Cerebellar nuclear complex (tissue), 1 donor: ENCODE measurements at regions not wholly inside any gene's neighbourhood (a gene's known extent, or its start where the extent isn't known, plus 50 kb on each side); places are given as distances from the start of the nearest gene placed in this dataset.

Experiments
- DNase-seq, 2 experiments: peaks; one replicate each; lab custom pipeline; 2025; lab: John Stamatoyannopoulos, UW

DNA sequence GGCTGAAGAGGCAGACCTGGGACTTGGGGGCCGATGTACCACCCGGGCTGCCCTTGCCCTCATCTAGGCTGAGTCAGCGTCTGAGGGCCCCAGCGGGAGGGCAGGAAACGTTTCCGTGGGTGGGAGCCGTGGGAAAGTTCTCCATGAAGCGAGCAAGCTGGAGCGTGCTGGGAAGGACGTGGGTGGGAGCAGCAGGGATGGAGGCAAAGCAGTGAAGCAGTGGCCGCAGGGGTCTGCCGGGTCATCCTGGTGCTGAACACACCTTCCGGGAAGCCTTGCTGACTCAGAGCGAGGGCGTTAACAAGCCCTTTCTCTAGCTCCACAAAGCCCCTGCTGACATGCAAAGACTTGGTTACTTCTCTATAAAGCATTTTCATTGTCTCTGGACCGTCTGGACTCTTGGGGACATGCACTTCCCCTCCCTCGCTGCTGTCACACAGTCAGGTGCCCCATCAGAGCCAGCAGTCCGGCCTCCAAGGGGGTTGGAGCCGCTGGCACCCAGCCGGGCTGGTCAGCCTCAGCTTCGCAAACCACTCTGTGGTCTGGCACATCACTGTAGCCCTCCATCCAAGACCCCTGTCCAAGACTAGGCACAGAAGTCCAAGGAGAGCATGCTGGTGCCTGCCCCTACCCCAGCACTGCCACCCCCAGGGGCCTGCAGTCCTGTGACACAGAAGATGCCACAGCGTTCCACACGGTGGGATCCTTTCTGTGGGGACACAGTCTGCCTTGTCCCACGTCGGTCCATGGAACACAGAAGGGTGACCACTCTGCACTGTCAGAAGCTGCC, 115.1 kb upstream of the GPC1 start:
- no peak for DNase-seq

- no peak for DNase-seq
Measured at GRCh38 chr2:240322231-240322955, 113.1 kb upstream of the GPC1 start.

- DNase-seq: no peak
Measured at GRCh38 chr2:240322991-240323390, 112.5 kb upstream of the GPC1 start.

- DNase-seq: no peak
Measured at GRCh38 chr2:240323601-240324291, 111.7 kb upstream of the GPC1 start.

DNA sequence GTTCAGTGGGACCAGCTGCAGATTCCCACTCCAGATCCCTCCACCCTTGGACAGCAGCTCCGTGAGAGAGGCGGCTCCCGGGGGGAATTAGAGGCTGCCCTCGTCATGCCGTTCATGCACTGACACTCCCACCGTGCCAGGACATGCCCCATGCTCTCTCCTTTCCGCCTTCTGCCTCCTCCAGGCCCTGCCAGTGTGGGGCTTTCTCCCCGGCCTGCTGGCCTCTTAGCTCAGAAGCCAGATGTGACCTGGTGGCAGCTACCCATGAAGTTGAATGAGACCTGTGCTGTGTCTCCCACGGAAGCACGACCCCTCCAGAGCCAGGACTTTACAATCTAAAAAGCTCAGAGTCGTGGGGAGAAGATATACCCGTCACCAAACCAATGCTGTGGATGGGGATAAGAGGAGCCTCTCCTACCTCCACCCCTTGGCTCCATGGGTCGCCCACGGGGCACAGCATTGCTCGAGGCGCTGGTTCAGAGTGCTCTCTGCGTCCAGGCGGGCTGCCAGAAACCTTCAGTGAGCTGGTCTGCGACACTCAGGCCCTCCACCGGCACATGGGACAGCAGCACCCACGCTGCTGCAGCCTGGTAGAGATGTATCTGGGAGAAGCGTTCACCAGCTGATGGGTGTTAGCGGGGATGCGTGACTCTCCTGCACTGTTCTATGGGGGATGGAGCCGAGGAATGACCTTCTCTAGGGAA, 111.0 kb upstream of the GPC1 start:
- no peak for DNase-seq

GRCh38 chr2:240325016-240326007, 110.2 kb upstream of the GPC1 start:
- no peak for DNase-seq

DNA sequence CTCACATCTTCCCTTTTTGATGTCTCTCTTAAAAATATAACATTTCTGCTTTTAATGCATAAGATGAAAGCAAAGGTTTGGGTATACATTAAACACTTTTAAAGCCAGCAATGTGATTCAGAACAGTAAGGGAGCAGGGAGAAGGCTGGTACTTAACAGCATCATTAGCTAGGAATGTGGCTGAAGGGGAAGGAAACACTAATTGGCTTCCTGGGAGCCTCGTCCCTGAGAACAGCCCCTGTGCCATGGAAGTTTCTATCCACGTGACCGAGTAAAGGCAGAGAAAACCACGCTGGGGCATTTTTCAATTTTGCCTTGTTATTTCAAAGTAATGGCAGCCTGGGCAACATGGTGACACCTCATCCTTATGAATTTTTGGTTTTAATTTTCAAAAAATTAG, 109.2 kb upstream of the GPC1 start:
- DNase-seq: no peak

- no peak for DNase-seq
Measured at GRCh38 chr2:240326886-240327285, 108.6 kb upstream of the GPC1 start.

GRCh38 chr2:240327566-240327965, 107.9 kb upstream of the GPC1 start:
- DNase-seq: no peak

DNA sequence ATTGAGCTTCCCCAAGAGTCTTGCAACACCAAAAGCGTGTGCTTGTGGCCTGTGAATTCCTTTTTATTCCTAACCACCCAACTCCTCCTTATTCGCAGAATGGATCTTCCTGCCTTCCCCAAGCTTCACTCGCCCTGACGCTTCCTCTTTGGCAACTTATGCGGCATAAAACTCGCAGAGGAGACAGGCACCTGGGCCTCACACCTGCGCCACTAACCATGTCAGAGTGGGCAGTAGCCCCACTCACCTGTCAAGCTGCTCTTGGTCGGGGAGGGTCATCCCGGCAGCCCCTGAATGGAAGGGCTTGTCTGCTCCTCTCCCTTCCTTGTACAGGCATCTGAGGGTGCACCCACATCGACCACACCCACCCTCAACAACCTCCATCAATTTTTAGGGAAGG, 106.9 kb upstream of the GPC1 start:
- DNase-seq: no peak

- DNase-seq: no peak
Measured at GRCh38 chr2:240329116-240329665, 106.3 kb upstream of the GPC1 start.

DNA sequence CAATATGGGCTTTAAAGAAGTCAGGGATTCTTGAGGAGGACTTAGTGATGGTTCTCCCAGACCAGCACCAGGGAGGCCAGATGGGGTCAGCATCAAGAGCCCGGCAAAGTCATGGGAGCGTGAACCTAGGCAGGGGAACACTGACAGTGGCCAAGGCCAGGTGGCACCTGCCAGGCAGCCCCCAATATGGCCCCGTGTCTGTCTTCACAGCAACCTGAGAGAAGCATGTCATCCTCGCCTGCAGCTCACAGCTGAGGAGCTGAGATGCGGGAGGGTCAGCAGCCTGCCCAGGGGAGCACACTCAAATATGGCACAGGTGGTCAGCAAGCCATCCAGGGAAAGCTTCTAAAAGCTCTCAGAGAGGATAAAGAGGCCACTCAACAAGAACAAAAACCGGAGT, 105.7 kb upstream of the GPC1 start:
- no peak for DNase-seq

DNA sequence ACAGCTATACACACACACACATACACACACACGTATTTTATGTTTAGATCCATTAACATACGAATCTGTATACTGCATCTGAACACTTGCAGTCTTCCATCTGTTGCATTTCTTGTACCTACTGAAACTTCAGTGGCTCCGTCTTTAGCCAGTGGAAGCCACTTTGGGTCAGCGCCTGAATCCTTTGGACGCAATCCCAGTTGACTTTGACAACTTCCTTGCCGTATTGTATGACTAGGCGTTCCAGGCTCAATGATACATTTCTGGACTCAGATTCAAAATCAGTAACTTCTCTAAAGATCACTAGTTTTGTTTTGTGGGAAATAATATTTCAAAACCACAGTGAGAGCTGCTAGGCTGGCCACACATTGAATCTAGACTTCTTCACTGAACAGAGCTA, 101.5 kb upstream of the GPC1 start:
- no peak for DNase-seq

DNA sequence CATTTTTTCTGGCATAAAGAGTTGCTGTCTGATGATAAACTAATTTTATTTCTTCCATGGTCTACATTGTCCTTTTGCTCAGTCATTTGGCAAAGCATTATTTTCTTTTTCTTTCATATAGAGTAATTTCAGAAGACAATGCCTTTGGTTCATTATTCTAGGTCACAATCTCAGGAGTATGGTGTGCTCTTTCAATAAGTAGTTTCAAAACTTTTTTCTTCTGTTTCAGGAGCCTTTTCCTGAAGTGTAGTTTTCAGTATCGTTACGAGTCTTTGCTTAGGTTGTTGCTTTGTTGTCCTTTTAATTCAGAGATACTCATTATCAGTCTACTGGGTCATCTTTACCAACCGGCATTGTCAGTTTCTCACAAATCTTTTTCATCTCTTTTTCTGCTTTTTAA, 100.4 kb upstream of the GPC1 start:
- no peak for DNase-seq

DNA sequence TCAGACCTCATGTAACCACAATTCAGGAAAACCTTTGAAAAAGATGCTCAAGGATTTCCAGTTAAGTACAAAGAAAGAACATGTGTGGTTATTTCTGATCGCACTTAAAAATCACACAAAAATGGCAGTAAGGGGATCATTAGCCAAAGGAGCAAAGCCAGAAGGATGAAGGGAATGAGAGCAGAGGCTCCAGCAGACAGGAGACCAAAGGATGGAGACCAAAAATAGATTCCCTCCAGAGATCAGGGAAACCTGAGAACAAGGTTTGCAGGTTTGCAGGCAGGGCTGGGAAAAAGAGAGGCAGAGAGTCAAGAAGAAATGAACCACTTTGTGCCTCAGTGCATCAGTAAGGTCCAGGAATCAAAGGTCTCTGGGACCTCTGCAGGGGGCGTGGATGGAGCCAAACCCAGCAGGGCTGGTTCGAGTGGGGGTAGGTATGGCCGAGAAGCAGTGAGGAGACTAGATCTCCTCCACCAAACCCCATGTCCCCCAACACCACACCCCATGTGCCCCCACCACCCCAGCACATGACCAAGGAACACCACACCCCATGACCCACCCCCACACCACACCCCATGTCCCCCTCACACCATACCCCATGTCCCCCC, 98.5 kb upstream of the GPC1 start:
- no peak for DNase-seq

- DNase-seq: no peak
Measured at GRCh38 chr2:240338274-240338673, 97.2 kb upstream of the GPC1 start.

DNA sequence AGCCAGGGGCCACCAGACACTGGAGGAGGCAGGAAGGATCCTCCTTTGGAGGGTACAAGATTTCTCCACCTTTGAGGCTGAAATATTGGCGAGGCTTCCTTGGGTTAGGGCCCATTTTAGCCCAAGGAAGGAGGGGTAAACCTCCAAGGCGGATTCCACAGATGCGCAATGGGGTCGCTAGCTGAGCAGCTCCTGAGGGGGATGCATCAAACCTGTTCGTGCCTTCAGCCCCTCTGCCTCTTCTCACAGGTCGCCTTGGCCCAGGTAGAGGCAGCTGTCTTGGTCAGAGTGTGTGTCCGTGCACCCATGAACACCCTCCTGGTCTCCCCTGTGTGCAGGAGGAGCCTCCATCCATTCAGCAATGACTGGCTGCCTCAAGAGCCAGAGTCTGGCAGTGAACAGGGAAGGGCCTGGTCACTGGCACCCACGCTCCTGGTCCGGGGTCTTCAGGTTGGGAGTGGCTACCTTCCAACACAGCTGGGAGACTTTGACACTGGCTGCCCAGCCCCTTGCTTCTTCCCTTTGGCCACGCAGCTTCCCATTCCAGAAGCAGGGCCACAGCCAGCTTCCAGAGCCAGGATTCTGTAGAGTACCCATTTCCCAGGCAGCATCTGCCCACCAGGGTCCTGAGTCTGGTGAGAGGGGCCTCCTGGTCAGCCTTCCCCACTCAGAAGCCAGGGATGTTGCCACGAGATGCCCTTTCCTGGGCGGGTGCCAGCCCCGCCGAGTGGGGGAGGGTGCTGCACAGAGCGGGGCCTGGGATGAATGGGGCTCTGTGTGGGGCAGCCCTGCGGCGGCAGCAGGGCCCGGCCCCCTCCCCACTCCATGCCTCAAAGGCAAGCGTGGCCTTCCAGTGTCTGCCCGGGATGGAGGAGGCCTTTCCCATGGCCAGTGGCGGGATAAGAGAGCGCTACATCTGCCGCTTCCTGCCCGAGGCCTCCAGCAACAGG, 95.8 kb upstream of the GPC1 start:
- no peak for DNase-seq

- no peak for DNase-seq
Measured at GRCh38 chr2:240340361-240340761, 95.1 kb upstream of the GPC1 start.

DNA sequence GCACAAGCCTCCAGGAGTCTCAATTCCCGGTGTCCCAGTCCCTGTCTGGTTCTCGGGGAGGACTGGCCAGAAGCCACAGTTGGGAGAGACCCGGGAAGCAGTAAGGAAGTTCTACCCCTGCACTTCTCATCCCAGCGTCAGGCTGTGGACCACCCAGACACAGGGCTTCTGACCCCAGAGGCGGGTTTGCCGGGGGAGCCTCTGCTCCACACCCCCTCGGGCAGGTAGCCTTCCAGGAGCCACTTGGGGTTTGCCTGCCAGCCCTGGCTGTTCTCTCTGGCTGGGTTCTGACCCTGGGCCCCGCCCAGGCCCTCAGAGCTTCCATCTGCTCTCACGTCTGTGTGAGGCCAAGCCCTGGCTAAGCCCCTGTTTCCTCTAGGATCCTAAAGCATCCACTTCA, 94.4 kb upstream of the GPC1 start:
- peak in 1 of 2 experiments; percentile 57 for DNase-seq
